Neural cell (in vitro differentiated cells): ENCODE measurements at regions not wholly inside any gene's neighbourhood (a gene's known extent, or its start where the extent isn't known, plus 50 kb on each side); places are given as distances from the start of the nearest gene placed in this dataset.

Experiments
- H2AFZ ChIP-seq: fragments of 200-600, 300-800 bp; sonication (generic), shearing (Covaris generic); 2 replicates; pipeline ENCODE4 v1.6.0; 2014; ENCODE audit warnings: low read depth, mild to moderate bottlenecking, antibody characterized with exemption, low read length, moderate library complexity
- H3F3A ChIP-seq: fragments of 200-600 bp; shearing (Covaris generic); 2 replicates; pipeline ENCODE4 v1.6.1; 2016; ENCODE audit warnings: mild to moderate bottlenecking, moderate library complexity, mixed read lengths, antibody characterized with exemption, low read length; ENCODE audit not compliant: insufficient read depth, poor library complexity, severe bottlenecking
- H3K27ac ChIP-seq: fragments of 200-600, 300-800 bp; sonication (generic), shearing (Covaris generic); 2 replicates; pipeline ENCODE4 v1.5.1; 2014; ENCODE audit warnings: mild to moderate bottlenecking, low read length, moderate library complexity
- H3K27me3 ChIP-seq: fragments of 300-800, 200-600 bp; sonication (generic), shearing (Covaris generic); 2 replicates; pipeline ENCODE4 v1.6.0; 2014; ENCODE audit warnings: mild to moderate bottlenecking, low read depth, low read length, moderate library complexity; ENCODE audit not compliant: insufficient read depth
- H3K36me3 ChIP-seq: fragments of 300-800, 200-600 bp; sonication (generic), shearing (Covaris generic); 2 replicates; pipeline ENCODE4 v1.5.1; 2014; ENCODE audit warnings: mild to moderate bottlenecking, antibody characterized with exemption, low read length, moderate library complexity; ENCODE audit not compliant: insufficient read depth
- H3K4me2 ChIP-seq: fragments of 300-800, 200-600 bp; sonication (generic), shearing (Covaris generic); 2 replicates; pipeline ENCODE4 v1.6.0; 2014; ENCODE audit warnings: mild to moderate bottlenecking, low read length
- H3K4me3 ChIP-seq: fragments of 300-800, 200-600 bp; sonication (generic), shearing (Covaris generic); 2 replicates; pipeline ENCODE4 v1.5.1; 2014; ENCODE audit warnings: mild to moderate bottlenecking, low read length, moderate library complexity
- H3K79me2 ChIP-seq: fragments of 200-600 bp; shearing (Covaris generic); replicated peaks from 2 replicates; pipeline ENCODE4 v1.6.0; 2014; ENCODE audit warnings: mild to moderate bottlenecking, low read length, moderate library complexity; ENCODE audit not compliant: insufficient read depth
- H3K9ac ChIP-seq: fragments of 300-800, 200-600 bp; sonication (generic), shearing (Covaris generic); 2 replicates; pipeline ENCODE4 v1.6.1; 2016; ENCODE audit warnings: mild to moderate bottlenecking, low read length, mixed read lengths
- H3K9me2 ChIP-seq: fragments of 200-600 bp; shearing (Covaris generic); 2 replicates; pipeline ENCODE4 v1.6.1; 2016; ENCODE audit warnings: mild to moderate bottlenecking, low read length, mixed read lengths; ENCODE audit not compliant: insufficient read depth
- H3K9me3 ChIP-seq: fragments of 200-600, 300-800 bp; sonication (generic), shearing (Covaris generic); 2 replicates; pipeline ENCODE4 v1.6.1; 2016; ENCODE audit warnings: mild to moderate bottlenecking, mixed run types, low read length, moderate library complexity, mixed read lengths
- H4K20me1 ChIP-seq: fragments of 200-600 bp; shearing (Covaris generic); 2 replicates; pipeline ENCODE4 v1.6.1; 2016; ENCODE audit warnings: mild to moderate bottlenecking, mixed run types; ENCODE audit not compliant: insufficient read depth
- CTCF ChIP-seq: fragments of 450-650 bp; IDR thresholded peaks from 2 replicates; pipeline ENCODE4 v1.5.1; 2014; ENCODE audit warnings: antibody characterized with exemption, mild to moderate bottlenecking, moderate library complexity; ENCODE audit not compliant: poor library complexity, severe bottlenecking
- EP300 ChIP-seq: fragments of 450-650 bp; conservative IDR thresholded peaks from 2 replicates; pipeline ENCODE4 v1.6.1; 2014; ENCODE audit warnings: antibody characterized with exemption, mild to moderate bottlenecking, moderate library complexity; ENCODE audit not compliant: poor library complexity, severe bottlenecking
- EZH2 ChIP-seq: fragments of 200-600, 300-800 bp; shearing (Covaris generic), sonication (generic); IDR thresholded peaks from 2 replicates; pipeline ENCODE4 v1.6.1; 2014; ENCODE audit warnings: antibody characterized with exemption, low read length, borderline replicate concordance, mild to moderate bottlenecking; ENCODE audit not compliant: insufficient read depth, poor library complexity, severe bottlenecking
- MXI1 ChIP-seq: fragments of 450-650 bp; conservative IDR thresholded peaks from 2 replicates; pipeline ENCODE4 v1.6.1; 2014; ENCODE audit warnings: antibody characterized with exemption, mild to moderate bottlenecking; ENCODE audit not compliant: poor library complexity, severe bottlenecking
- POLR2AphosphoS5 ChIP-seq: IDR thresholded peaks from 2 replicates; pipeline ENCODE4 v1.6.1; 2012
- RAD21 ChIP-seq: fragments of 450-650 bp; conservative IDR thresholded peaks from 2 replicates; pipeline ENCODE4 v1.6.1; 2014; ENCODE audit warnings: antibody characterized with exemption, mild to moderate bottlenecking, moderate library complexity
- REST ChIP-seq: IDR thresholded peaks from 2 replicates; pipeline ENCODE4 v1.6.1; 2012; ENCODE audit warnings: borderline replicate concordance
- SMC3 ChIP-seq: fragments of 450-650 bp; conservative IDR thresholded peaks from 2 replicates; pipeline ENCODE4 v1.6.1; 2014; ENCODE audit warnings: antibody characterized with exemption, mild to moderate bottlenecking, moderate library complexity; ENCODE audit not compliant: poor library complexity
- TAF1 ChIP-seq: IDR thresholded peaks from 2 replicates; pipeline ENCODE4 v1.6.1; 2012; ENCODE audit warnings: low read depth

GRCh38 chr4:67091673-67092072, 453.6 kb downstream of the CENPC start:
- Histone ChIP-seq H3K27ac (no peak overlapping the region), H4K20me1 (no peaks in the 10 kb centered on the region), H3K79me2 (no peaks in the 10 kb centered on the region), H3K4me2 (no peak overlapping the region), H3K4me3 (no peak overlapping the region), H3F3A (no peaks in the 10 kb centered on the region), H3K9ac (no peak overlapping the region), H3K36me3 (no peaks in the 10 kb centered on the region), H3K9me3 (no peaks in the 10 kb centered on the region), H3K27me3 (no peaks in the 10 kb centered on the region), H2AFZ (no peak overlapping the region), H3K9me2 (no peaks in the 10 kb centered on the region)
- TF ChIP-seq REST (no peak), EP300 (no peak), TAF1 (no peak), POLR2AphosphoS5 (no peak), MXI1 (no peak), RAD21 (no peak), CTCF (no peak), EZH2 (no peak), SMC3 (no peak)

GRCh38 chr4:67087897-67088296, 457.4 kb downstream of the CENPC start:
- Histone ChIP-seq H2AFZ (no peak overlapping the region), H3K9me2 (no peaks in the 10 kb centered on the region), H4K20me1 (no peaks in the 10 kb centered on the region), H3K4me3 (no peak overlapping the region), H3K27me3 (no peaks in the 10 kb centered on the region), H3K79me2 (no peaks in the 10 kb centered on the region), H3K9ac (no peak overlapping the region), H3K9me3 (no peaks in the 10 kb centered on the region), H3K27ac (no peak overlapping the region), H3K36me3 (no peaks in the 10 kb centered on the region), H3F3A (no peaks in the 10 kb centered on the region), H3K4me2 (no peak overlapping the region)
- TF ChIP-seq EZH2 (no peak), CTCF (peak; percentile 24)
